Endothelial cell of umbilical vein (primary cell): ENCODE measurements at regions not wholly inside any gene's neighbourhood (a gene's known extent, or its start where the extent isn't known, plus 50 kb on each side); places are given as distances from the start of the nearest gene placed in this dataset.

Experiments used
- BruUV-seq: library from RNA; stranded (reverse); fragments of 400-500 nt; replicated peaks from 2 replicates; lab custom pipeline; 2021; lab: Mats Ljungman, UMichigan
- CTCF ChIA-PET: fragments of 300-600, 350-600 bp; sonication (Branson Sonifier 250); formaldehyde crosslinking; loops from one replicate; lab custom pipeline; 2021; ENCODE audit warnings: antibody characterized with exemption, inconsistent platforms; lab: Charles Lee
- POLR2A ChIA-PET: fragments of 300-600, 350-600 bp; sonication (Branson Sonifier 250); formaldehyde crosslinking; loops from one replicate; lab custom pipeline; 2021; ENCODE audit warnings: antibody characterized with exemption, inconsistent platforms; lab: Charles Lee
- DNase-seq: peaks from one replicate; pipeline ENCODE4 v3.0.0-alpha.2; 2011; ENCODE audit warnings: low read depth, low spot score
- FAIRE-seq: peaks from 2 replicates; lab custom pipeline; 2011; peaks lifted over from hg19 to GRCh38; lab: Jason Lieb, UNC
- H2AFZ ChIP-seq: 2 replicates; pipeline ENCODE4 v1.6.0; 2012; ENCODE audit warnings: low read depth, low read length, control low read depth, inconsistent platforms
- H3K27ac ChIP-seq: 2 replicates; pipeline ENCODE4 v1.5.1; 2011; ENCODE audit warnings: low read depth, mild to moderate bottlenecking, control low read depth, low read length, moderate library complexity; ENCODE audit not compliant: insufficient read depth
- H3K27me3 ChIP-seq, 2 experiments: 2 replicates each; pipeline versions ENCODE4 v1.6.0 to v1.6.1; 2011; ENCODE audit warnings: low read length in 2 of 2, mixed read lengths in 1 of 2; ENCODE audit not compliant: control insufficient read depth in 2 of 2, insufficient read depth in 2 of 2
- H3K36me3 ChIP-seq, 2 experiments: 2 replicates in 1 of 2; 3 replicates in 1 of 2; pipeline ENCODE4 v1.5.1; 2011; ENCODE audit warnings: low read length in 2 of 2, mild to moderate bottlenecking in 1 of 2, moderate library complexity in 1 of 2; ENCODE audit not compliant: control insufficient read depth in 2 of 2, insufficient read depth in 2 of 2; ENCODE audit errors: extremely low read depth in 1 of 2
- H3K4me1 ChIP-seq: 3 replicates; pipeline ENCODE4 v1.5.1; 2011; ENCODE audit warnings: mild to moderate bottlenecking, low read length; ENCODE audit not compliant: control insufficient read depth, insufficient read depth; ENCODE audit errors: extremely low read depth
- H3K4me2 ChIP-seq: 2 replicates; pipeline ENCODE4 v1.6.1; 2011; ENCODE audit warnings: low read length, control low read depth, mixed read lengths; ENCODE audit not compliant: insufficient read depth
- H3K4me3 ChIP-seq, 3 experiments: fragments of 200-600 bp in 1 of 3; sonication (generic), shearing (Covaris generic) in 1 of 3; replicated peaks in 1 of 3; 2 replicates each; pipeline ENCODE4 v1.5.1; 2011 to 2016; ENCODE audit warnings: control low read depth in 3 of 3, low read length in 3 of 3, mild to moderate bottlenecking in 2 of 3, inconsistent platforms in 1 of 3, low read depth in 1 of 3, moderate library complexity in 1 of 3; ENCODE audit not compliant: insufficient read depth in 1 of 3
- H3K79me2 ChIP-seq: 2 replicates; pipeline ENCODE4 v1.6.0; 2012; ENCODE audit warnings: low read length, inconsistent platforms; ENCODE audit not compliant: control insufficient read depth, insufficient read depth
- H3K9ac ChIP-seq: replicated peaks from 2 replicates; pipeline ENCODE3; 2011; ENCODE audit warnings: low read length, control low read depth; ENCODE audit not compliant: insufficient read depth; ENCODE audit errors: extremely low read depth
- H3K9me1 ChIP-seq: replicated peaks from 3 replicates; pipeline ENCODE4 v1.6.0; 2011; ENCODE audit warnings: mild to moderate bottlenecking, low read length; ENCODE audit not compliant: control insufficient read depth, insufficient read depth; ENCODE audit errors: extremely low read depth
- H3K9me3 ChIP-seq: replicated peaks from 2 replicates; pipeline ENCODE4 v1.5.1; 2012; ENCODE audit warnings: low read length, inconsistent platforms; ENCODE audit not compliant: control insufficient read depth, insufficient read depth
- H4K20me1 ChIP-seq: replicated peaks from 2 replicates; pipeline ENCODE3; 2011; ENCODE audit warnings: mild to moderate bottlenecking, low read length; ENCODE audit not compliant: control insufficient read depth, insufficient read depth; ENCODE audit errors: extremely low read depth
- FOS ChIP-seq: IDR thresholded peaks from 2 replicates; pipeline ENCODE4 v1.6.1; 2011; ENCODE audit warnings: mild to moderate bottlenecking, low read length, moderate library complexity, borderline replicate concordance; ENCODE audit not compliant: insufficient read depth
- GATA2 ChIP-seq: IDR thresholded peaks from 2 replicates; pipeline ENCODE4 v1.7.0; 2011; ENCODE audit warnings: low read depth, mild to moderate bottlenecking, moderate library complexity, mixed read lengths, low read length; ENCODE audit not compliant: insufficient read length, insufficient read depth
- JUN ChIP-seq: IDR thresholded peaks from 2 replicates; pipeline ENCODE4 v1.6.1; 2011; ENCODE audit warnings: borderline replicate concordance, low read depth; ENCODE audit not compliant: insufficient read length, insufficient read depth
- dilution Hi-C: fragments of 300-500 bp; cut with MboI; formaldehyde crosslinking; loops from one replicate; pipeline ENCODE4 v1.15.0; 2019; ENCODE audit warnings: low sequenced_read_pairs; ENCODE audit not compliant: extremely low pct_ligation_motif_present
- intact Hi-C: fragments of 100-400 bp; cut with micrococcal nuclease; formaldehyde crosslinking; loops from one replicate; pipeline ENCODE4 v1.10.0; 2022
- TF ChIP-seq, protein P1 (sequence below): IDR thresholded peaks from 2 replicates; pipeline ENCODE4 v1.6.1; 2011; ENCODE audit not compliant: insufficient read depth, insufficient read length

DNA sequence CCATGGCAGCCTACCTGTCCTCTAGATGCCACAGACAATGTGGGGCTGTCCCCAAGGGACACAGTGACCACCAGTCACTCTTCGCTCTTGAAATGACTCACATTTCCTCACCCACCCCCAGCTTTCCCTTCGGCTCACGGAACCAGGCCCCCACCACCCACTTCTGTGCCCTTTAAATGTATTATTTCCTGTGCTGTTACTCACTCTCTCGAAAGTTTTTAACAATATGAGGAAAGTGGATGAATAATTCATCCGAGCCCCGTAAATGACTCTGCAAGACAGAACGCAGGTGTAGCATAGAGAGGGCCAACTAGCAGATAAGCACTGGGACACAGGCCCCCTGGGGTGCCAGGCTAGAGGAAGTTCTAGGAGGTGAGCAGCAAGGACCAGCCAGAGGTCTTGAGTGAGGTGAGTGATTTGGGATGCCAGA is 179.5 kb upstream of the TBL1X start:
- FAIRE-seq: peak; percentile 90
- Histone ChIP-seq H4K20me1 (no peaks in the 10 kb centered on the region), H3K9me1 (no peaks in the 10 kb centered on the region), H3K4me2 (no peak overlapping the region), H3K9me3 (no peaks in the 10 kb centered on the region), H3K27me3 (peaks cover 0 to 2% of the 10 kb centered on the region in 2 experiments), H2AFZ (no peak overlapping the region), H3K36me3 (no peaks in the 10 kb centered on the region), H3K4me1 (peaks cover 8% of the 10 kb centered on the region), H3K9ac (no peak overlapping the region), H3K27ac (no peak overlapping the region), H3K79me2 (no peaks in the 10 kb centered on the region), H3K4me3 (no peak overlapping the region)
- POLR2A ChIA-PET: no interaction called here
- peak; percentile 62 for DNase-seq
- BruUV-seq: no TSS peak
- intact Hi-C loops (no loop called here), dilution Hi-C loops (no loop called here)
- CTCF ChIA-PET: interaction anchor here (1.5 kb wide), 1 partner anchor 28 kb away, joined by 4 read pairs; no protein-coding TSS in a partner anchor
- TF ChIP-seq, protein P1, sequence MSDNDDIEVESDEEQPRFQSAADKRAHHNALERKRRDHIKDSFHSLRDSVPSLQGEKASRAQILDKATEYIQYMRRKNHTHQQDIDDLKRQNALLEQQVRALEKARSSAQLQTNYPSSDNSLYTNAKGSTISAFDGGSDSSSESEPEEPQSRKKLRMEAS: no peak
- TF ChIP-seq JUN: peak; percentile 15
- peak; percentile 71 for TF ChIP-seq FOS

DNA sequence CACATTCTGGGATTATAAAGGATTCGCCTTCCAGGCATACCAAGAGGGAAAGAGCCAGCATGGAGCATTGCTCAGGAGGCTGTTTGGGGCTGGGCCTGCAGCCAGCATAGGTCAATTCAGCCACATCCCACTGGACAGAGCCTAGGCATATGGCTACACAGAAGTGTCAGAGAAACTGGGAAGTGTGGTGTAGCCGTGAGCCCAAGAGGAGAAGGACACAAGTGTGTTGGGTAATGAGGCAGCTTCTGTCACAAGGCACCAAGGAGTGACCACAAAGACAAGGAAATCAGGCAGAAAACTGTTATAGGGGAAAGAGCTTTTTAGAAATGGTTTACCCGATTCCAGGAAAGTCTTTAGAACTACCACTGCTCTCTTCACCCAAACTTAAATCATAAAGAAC is 178.6 kb upstream of the TBL1X start:
- DNase-seq: no peak
- CTCF ChIA-PET: no interaction called here
- Histone ChIP-seq H3K36me3 (no peaks in the 10 kb centered on the region), H4K20me1 (no peaks in the 10 kb centered on the region), H3K4me2 (no peak overlapping the region), H3K27me3 (peaks cover 0 to 2% of the 10 kb centered on the region in 2 experiments), H3K9ac (no peak overlapping the region), H3K4me3 (no peak overlapping the region), H3K9me3 (no peaks in the 10 kb centered on the region), H3K9me1 (no peaks in the 10 kb centered on the region), H2AFZ (no peak overlapping the region), H3K27ac (no peak overlapping the region), H3K79me2 (no peaks in the 10 kb centered on the region), H3K4me1 (peaks cover 8% of the 10 kb centered on the region)
- POLR2A ChIA-PET: no interaction called here
- no peak for TF ChIP-seq GATA2
- BruUV-seq: no TSS peak
- intact Hi-C loops: no loop called here
- dilution Hi-C loops: no loop called here
- FAIRE-seq: no peak
